ENCODE measurements at regions not wholly inside any gene's neighbourhood (a gene's known extent, or its start where the extent isn't known, plus 50 kb on each side); places are given as distances from the start of the nearest gene placed in this dataset.

DNA sequence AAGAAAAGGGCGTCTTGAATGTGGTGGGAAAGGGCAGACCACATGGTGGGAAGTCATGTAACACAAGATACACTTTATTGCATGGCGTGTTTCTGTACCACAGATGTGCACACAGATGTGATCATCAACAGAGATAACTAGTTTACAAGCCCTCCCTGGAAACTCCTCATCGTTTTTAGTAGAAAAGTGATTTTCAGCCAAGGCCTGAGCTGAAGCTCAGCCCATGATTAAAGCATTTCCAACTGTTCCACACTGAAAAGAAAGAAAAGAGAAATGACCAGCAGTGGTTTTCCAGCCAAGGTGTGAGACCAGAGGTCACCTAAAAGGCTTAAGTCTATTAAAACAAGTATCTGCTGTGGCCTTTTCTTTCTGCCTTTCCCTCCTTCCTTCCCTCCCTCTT, 463.9 kb upstream of the JAG1 start:
- no peaks in the 10 kb centered on the region for H3K36me3 ChIP-seq
- TF ChIP-seq CTCF (IDR thresholded peaks at IDR 0.05) = no peak
- peaks cover 0 to 23% (median 7%) of the 10 kb centered on the region in 4 donors for H3K4me1 ChIP-seq
- intact Hi-C loops (cut with DNase I; ENCODE audit: low total_unique reads) = no loop called here
- DNase-seq = no peak
- H3K27me3 ChIP-seq = no peaks in the 10 kb centered on the region
- no peak overlapping the region for H3K27ac ChIP-seq
- H3K4me3 ChIP-seq = no peak overlapping the region
- H3K9me3 ChIP-seq = no peaks in the 10 kb centered on the region

- intact Hi-C loops (cut with DNase I; ENCODE audit: low total_unique reads) = no loop called here
- Histone ChIP-seq H3K4me1 (peaks cover 0 to 43% (median 17%) of the 10 kb centered on the region in 4 donors), H3K9me3 (no peaks in the 10 kb centered on the region), H3K36me3 (no peaks in the 10 kb centered on the region), H3K4me3 (no peak overlapping the region), H3K27ac (no peak overlapping the region), H3K27me3 (no peaks in the 10 kb centered on the region)
- TF ChIP-seq CTCF (IDR thresholded peaks at IDR 0.05) = no peak
- DNase-seq = no peak
These were observed 466.6 kb upstream of the JAG1 start for GRCh38 chr20:11140359-11140758.

GRCh38 chr20:11143481-11143880, 469.7 kb upstream of the JAG1 start:
- H3K9me3 ChIP-seq = no peaks in the 10 kb centered on the region
- no peaks in the 10 kb centered on the region for H3K36me3 ChIP-seq
- no peak for DNase-seq
- TF ChIP-seq CTCF (IDR thresholded peaks at IDR 0.05) = no peak
- no peaks in the 10 kb centered on the region for H3K27me3 ChIP-seq
- peaks cover 0 to 26% (median 10%) of the 10 kb centered on the region in 4 donors for H3K4me1 ChIP-seq
- intact Hi-C loops (cut with DNase I; ENCODE audit: low total_unique reads) = no loop called here
- no peak overlapping the region for H3K4me3 ChIP-seq
- peak overlapping the region; percentile 43 to 57 for H3K27ac ChIP-seq

DNA sequence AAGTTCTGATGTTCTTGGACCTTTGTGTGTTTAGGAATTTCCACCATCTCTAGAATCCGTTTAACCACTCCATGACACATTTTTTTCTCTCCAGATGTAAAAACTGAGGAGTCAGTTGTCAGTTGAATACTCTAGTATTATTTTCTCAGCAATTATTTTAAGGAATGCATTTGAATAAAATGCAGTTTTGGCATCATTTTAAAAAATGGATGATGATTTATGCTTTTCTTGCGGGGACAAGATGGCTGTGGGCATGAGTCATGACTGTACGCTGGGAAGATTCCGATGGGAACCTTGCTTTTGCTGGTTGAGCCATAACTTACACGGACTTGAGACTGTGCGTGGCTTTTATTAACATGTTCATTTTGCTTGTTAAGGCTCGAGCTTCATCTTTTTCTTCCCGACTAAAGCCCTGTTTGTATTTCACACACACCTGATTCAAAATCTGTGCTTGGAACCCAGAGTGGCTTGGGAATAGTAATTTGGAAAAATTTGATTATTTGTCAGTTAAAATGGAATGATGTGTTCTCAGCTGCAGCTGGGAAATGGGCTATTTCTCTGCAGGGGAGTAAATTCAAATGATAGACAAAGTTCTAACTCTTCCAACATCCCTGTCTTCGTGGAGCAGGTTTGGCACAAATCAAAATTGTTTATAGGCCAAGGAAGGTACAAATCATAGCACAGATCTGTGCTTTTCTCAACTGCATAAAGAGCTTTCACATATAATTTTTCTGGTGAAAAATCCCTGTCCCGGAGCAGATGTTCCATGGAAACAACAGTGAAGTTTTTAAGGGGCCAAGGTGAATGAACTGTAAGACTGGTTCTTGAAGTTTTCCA, 470.5 kb upstream of the JAG1 start:
- Histone ChIP-seq H3K27ac (peak overlapping the region; percentile 43 to 57), H3K4me1 (peaks cover 0 to 26% (median 10%) of the 10 kb centered on the region in 4 donors), H3K27me3 (no peaks in the 10 kb centered on the region), H3K9me3 (no peaks in the 10 kb centered on the region), H3K4me3 (no peak overlapping the region), H3K36me3 (no peaks in the 10 kb centered on the region)
- no peak for TF ChIP-seq CTCF (IDR thresholded peaks at IDR 0.05)
- DNase-seq = no peak
- intact Hi-C loops (cut with DNase I; ENCODE audit: low total_unique reads) = no loop called here

DNA sequence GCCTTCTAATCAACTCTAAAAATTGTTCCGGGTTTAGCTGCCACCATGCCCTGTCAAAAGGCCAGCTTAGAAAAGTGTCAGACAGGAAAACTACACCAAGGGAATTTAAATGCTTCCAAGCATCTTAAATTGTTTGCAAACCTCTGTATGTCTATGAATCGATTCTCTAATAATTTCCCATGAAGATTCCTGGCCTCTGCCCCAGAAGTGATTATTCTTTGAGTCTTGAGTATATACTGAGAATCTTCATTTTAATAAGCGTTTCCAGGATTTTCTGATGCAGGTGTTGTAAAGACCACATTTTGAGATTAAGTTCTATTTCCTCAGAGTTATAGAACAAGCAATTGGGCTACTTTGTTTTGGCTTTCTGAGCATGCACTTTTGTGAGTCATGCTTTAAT, 471.8 kb upstream of the JAG1 start:
- DNase-seq = no peak
- Histone ChIP-seq H3K27ac (no peak overlapping the region), H3K9me3 (no peaks in the 10 kb centered on the region), H3K27me3 (no peaks in the 10 kb centered on the region), H3K4me3 (no peak overlapping the region), H3K36me3 (no peaks in the 10 kb centered on the region), H3K4me1 (peaks cover 0 to 26% (median 10%) of the 10 kb centered on the region in 4 donors)
- intact Hi-C loops (cut with DNase I; ENCODE audit: low total_unique reads) = no loop called here
- TF ChIP-seq CTCF (IDR thresholded peaks at IDR 0.05) = no peak

Measured in tibial artery (tissue), 4 donors.